ENCODE measurements at regions not wholly inside any gene's neighbourhood (a gene's known extent, or its start where the extent isn't known, plus 50 kb on each side); places are given as distances from the start of the nearest gene placed in this dataset.
"Not testable (repeated sequence)": the region's sequence is repeated elsewhere in the genome, so short reads cannot be mapped to it uniquely, and the experiment has no call there.

- peak; percentile 82 for DNase-seq (ENCODE audit: low spot score)
Measured at GRCh38 chr16:87203060-87203656, 114.0 kb downstream of the C16orf95 start.

GRCh38 chr16:87206646-87207451 lies 110.3 kb downstream of the C16orf95 start:
- DNase-seq (ENCODE audit: low spot score), result peak; percentile 79

- DNase-seq (ENCODE audit: low spot score), result no peak
Measured at GRCh38 chr16:87207509-87207908, 109.7 kb downstream of the C16orf95 start.

GRCh38 chr16:87207965-87208364 lies 109.2 kb downstream of the C16orf95 start:
- no peak for DNase-seq (ENCODE audit: low spot score)

GRCh38 chr16:87208968-87209367 lies 108.2 kb downstream of the C16orf95 start:
- not testable (repeated sequence) for DNase-seq (ENCODE audit: low spot score)

- DNase-seq (ENCODE audit: low spot score), result no peak
Measured at GRCh38 chr16:87209808-87210512, 107.2 kb downstream of the C16orf95 start.

GRCh38 chr16:87210894-87211293 lies 106.3 kb downstream of the C16orf95 start:
- DNase-seq (ENCODE audit: low spot score), result no peak

GRCh38 chr16:87212026-87212425 lies 105.2 kb downstream of the C16orf95 start:
- no peak for DNase-seq (ENCODE audit: low spot score)

GRCh38 chr16:87213536-87213935 lies 103.7 kb downstream of the C16orf95 start:
- no peak for DNase-seq (ENCODE audit: low spot score)

GRCh38 chr16:87216148-87216840 lies 100.9 kb downstream of the C16orf95 start:
- DNase-seq (ENCODE audit: low spot score), result no peak

- no peak for DNase-seq (ENCODE audit: low spot score)
Measured at GRCh38 chr16:87216841-87217275, 100.3 kb downstream of the C16orf95 start.

GRCh38 chr16:87217802-87218201 lies 99.4 kb downstream of the C16orf95 start:
- not testable (repeated sequence) for DNase-seq (ENCODE audit: low spot score)

- DNase-seq (ENCODE audit: low spot score), result no peak
Measured at GRCh38 chr16:87218281-87219055, 98.7 kb downstream of the C16orf95 start.

- no peak for DNase-seq (ENCODE audit: low spot score)
Measured at GRCh38 chr16:87219287-87219909, 97.8 kb downstream of the C16orf95 start.

- no peak for DNase-seq (ENCODE audit: low spot score)
Measured at GRCh38 chr16:87221633-87222032, 95.6 kb downstream of the C16orf95 start.

- DNase-seq (ENCODE audit: low spot score), result no peak
Measured at GRCh38 chr16:87222335-87222734, 94.9 kb downstream of the C16orf95 start.

- no peak for DNase-seq (ENCODE audit: low spot score)
Measured at GRCh38 chr16:87223656-87224248, 93.4 kb downstream of the C16orf95 start.

- DNase-seq (ENCODE audit: low spot score), result no peak
Measured at GRCh38 chr16:87226926-87227295, 90.3 kb downstream of the C16orf95 start.

- DNase-seq (ENCODE audit: low spot score), result no peak
Measured at GRCh38 chr16:87227296-87227951, 89.8 kb downstream of the C16orf95 start.

- DNase-seq (ENCODE audit: low spot score), result no peak
Measured at GRCh38 chr16:87228363-87228762, 88.8 kb downstream of the C16orf95 start.

All from RKO (cell line).